Amniotic stem cell (primary cell): ENCODE measurements at regions not wholly inside any gene's neighbourhood (a gene's known extent, or its start where the extent isn't known, plus 50 kb on each side); places are given as distances from the start of the nearest gene placed in this dataset.
"Not testable (repeated sequence)": the region's sequence is repeated elsewhere in the genome, so short reads cannot be mapped to it uniquely, and the experiment has no call there.

Source experiments
- DNase-seq: peaks from one replicate; lab custom pipeline; 2025; lab: John Stamatoyannopoulos, UW

GRCh38 chr20:25864963-25865714 lies 168.5 kb upstream of the ZNF337 start:
- DNase-seq: not testable (repeated sequence)

- no peak for DNase-seq
Observed at GRCh38 chr20:25864326-25864962, 167.8 kb upstream of the ZNF337 start.

GRCh38 chr20:25863536-25864325 lies 167.1 kb upstream of the ZNF337 start:
- DNase-seq: no peak

GRCh38 chr20:25862967-25863530 lies 166.4 kb upstream of the ZNF337 start:
- DNase-seq: peak; percentile 75

GRCh38 chr20:25860531-25861150 lies 164.0 kb upstream of the ZNF337 start:
- DNase-seq: no peak

- no peak for DNase-seq
Observed at GRCh38 chr20:25859649-25860530, 163.2 kb upstream of the ZNF337 start.

- DNase-seq: no peak
Observed at GRCh38 chr20:25858495-25859425, 162.1 kb upstream of the ZNF337 start.

- DNase-seq: not testable (repeated sequence)
Observed at GRCh38 chr20:25857091-25857788, 160.6 kb upstream of the ZNF337 start.

- DNase-seq: no peak
Observed at GRCh38 chr20:25856256-25856884, 159.7 kb upstream of the ZNF337 start.

- not testable (repeated sequence) for DNase-seq
Observed at GRCh38 chr20:25855451-25856156, 159.0 kb upstream of the ZNF337 start.

GRCh38 chr20:25854666-25855065 lies 158.0 kb upstream of the ZNF337 start:
- not testable (repeated sequence) for DNase-seq

- peak; percentile 33 for DNase-seq
Observed at GRCh38 chr20:25853718-25854388, 157.2 kb upstream of the ZNF337 start.

GRCh38 chr20:25852968-25853717 lies 156.5 kb upstream of the ZNF337 start:
- not testable (repeated sequence) for DNase-seq

GRCh38 chr20:25850133-25850532 lies 153.5 kb upstream of the ZNF337 start:
- DNase-seq: not testable (repeated sequence)

- no peak for DNase-seq
Observed at GRCh38 chr20:25848222-25848621, 151.6 kb upstream of the ZNF337 start.

GRCh38 chr20:25844640-25845039 lies 148.0 kb upstream of the ZNF337 start:
- not testable (repeated sequence) for DNase-seq

- DNase-seq: not testable (repeated sequence)
Observed at GRCh38 chr20:25813511-25813910, 116.9 kb upstream of the ZNF337 start.
